Muscle of arm (tissue), 1 donor: ENCODE measurements at regions not wholly inside any gene's neighbourhood (a gene's known extent, or its start where the extent isn't known, plus 50 kb on each side); places are given as distances from the start of the nearest gene placed in this dataset.

Experiments used
- DNase-seq: peaks from one replicate; pipeline ENCODE4 v3.0.0-alpha.2; 2013

DNA sequence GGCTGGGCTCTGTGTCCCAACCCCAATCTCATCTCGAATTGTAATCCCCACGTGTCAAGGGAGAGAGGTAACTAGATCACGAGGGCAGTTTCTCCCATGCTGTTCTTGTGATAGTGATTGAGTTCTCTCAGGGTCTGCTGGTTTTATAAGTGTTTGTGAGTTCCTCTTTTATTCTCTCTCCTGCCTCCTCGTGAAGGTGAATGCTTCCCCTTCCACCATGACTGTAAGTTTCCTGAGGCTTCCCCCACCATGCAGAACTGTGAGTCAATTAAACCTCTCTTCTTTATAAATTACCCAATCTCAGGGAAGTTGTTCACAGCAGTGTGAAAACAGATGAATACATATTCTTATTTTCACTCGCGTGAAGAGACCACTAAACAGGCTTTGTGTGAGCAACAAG lies 148.2 kb downstream of the TMEM30B start:
- no peak for DNase-seq

DNA sequence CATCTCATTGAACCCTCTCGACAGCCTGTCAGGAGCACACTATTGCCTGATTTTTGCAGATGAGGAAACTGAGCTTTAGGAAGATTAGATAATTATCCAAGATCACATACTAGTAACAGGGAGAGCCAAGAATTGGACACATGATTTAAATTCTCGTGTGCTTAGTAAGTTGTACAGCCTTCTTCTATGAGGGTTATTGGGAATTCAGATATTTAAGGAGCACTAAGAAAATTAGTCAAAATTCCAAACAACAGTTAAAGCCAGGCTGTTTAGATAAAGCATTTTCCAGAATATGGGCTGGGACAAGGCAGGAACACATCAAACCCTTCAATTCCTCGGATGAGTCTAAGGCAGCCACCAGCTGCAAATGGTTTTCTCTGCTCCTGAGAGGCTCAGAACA lies 148.8 kb downstream of the TMEM30B start:
- no peak for DNase-seq

DNA sequence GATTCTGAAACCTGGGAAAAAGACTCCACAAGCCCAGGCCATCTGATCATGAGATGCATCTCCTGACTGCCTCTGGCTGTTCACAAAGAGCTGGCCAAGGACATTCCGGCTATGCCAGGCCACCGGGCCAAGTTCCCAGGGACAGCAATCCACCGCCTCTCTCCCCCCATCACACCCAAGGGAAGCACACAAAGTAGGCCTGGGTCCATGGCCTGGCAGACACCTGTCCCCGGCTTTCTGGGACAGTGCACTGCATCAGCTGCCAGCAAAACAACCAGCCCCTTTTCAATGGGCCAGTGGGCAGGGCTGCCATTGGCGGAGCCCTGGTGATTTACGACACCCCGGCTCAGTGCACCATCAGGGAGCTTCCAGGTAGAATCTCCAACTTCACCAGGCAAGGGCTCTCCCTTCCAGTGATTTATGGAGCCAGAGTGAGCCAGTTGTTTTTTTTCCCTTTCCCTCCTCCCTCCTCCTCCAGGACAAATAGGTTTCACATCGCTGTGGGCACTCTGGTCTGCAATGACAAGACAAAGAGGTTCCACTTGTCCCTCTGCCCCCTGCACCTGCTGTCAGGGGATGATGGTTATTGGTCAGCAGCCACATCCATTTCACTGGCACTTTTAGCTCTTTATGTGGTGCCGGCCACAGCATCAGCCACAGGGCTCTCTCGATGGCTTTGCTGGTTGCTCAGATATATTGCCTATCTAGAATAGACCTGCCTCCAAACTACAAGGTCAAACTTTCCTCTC lies 149.6 kb downstream of the SLC38A6 start:
- no peak for DNase-seq

DNA sequence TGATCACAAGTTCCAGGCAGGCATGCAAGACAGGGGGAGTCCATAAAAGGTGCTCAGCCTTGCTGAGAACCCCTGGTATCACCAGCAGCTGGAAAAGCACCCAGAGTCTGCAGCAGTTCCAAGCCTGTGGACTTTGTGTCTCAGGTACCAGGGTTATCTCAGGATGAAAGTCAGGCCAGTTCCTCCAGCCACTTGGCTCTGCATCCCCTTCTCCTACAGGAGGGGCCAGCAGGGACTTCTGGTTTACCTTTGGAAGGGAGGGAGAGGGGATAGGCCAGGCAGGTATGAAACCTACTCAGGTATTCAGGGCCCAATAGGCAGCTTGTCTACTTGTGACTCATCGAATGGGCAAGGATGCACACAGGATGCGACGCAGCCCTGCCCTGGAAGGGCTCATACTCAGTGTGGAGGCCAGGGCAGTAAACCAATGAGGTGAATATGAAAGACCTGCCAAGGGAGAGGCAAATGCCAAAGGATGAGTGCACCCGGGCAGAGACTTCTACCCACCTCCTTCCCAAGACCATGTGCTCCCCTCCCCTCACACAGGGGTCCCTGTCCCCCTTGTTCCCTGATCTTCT lies 148.2 kb downstream of the SLC38A6 start:
- no peak for DNase-seq

DNA sequence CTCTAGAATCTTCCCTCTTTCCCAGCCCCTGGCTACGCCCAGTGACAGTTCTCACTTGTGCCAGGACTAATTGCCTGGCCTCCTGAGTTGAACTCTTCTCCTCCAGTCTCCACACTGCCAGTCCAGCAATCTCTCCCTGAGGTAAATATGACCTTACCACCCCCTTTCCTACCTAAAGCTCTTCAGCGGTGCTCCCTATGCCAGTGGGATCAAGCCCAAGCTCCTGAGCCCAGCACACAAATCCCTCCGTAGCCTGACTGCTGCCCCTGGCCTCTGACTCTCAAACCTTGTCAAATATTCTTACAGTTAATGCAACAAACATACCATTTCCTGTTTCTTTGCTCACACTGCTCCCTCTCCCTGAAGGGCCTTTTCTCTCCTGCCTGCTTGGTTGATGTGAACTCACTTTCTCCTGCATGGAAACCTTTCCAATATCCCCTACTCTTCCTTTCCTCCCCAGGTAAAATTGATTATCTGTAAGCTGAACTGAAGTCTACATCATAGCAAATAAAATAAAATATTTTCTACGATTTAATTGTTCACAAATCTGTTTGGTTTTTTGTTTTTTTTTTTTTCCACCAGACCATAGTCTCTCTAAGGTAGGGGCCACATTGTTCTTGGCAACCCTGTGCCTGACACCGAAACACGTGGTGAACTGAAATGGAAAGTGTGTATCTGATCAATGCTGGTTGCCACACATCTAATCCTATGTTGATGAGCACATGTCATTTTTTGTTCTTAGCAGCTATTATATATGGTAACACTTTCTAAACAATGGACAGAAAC lies 147.5 kb downstream of the SLC38A6 start:
- DNase-seq: no peak

DNA sequence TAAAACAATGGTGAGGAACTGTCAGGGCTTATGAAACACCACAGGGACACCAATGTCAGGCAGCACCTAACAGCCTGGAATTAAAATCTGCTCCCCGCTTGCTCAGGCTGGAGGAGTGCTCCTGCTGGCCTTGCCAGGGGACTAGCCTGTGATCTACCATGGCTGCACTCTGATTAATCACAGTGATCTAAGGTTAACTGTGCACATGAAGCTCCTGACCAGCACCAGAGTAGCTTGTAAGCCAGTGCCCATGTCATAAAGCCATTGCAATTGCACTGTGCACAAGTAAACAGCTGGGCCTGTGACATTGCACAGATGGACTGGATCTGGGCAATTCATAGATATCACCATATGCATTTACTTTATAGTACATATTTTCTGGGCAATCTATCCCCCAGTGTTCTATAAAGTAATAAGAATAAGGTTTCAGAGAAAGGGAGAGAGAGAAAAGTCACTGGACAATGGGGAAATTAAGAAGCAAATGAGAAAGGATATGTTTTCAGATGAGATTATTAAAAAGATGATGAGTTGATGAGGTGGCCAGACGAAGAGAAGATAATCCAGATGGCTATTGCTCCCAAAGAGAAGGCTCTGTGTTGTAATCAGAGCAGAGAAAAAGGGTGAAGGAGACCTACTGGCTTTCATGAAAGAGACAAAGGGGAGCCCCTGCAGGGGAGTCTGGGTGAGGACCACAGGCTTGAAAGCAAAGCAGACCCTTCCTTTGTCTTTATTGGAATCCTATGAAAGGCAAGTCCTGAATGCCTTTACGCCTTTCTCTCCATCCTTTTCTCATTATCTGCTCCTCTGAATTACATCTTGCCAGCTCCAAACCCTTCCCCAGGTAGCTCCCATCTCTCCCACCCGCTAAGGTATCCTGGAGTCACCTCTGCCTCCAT lies 145.8 kb downstream of the SLC38A6 start:
- no peak for DNase-seq

DNA sequence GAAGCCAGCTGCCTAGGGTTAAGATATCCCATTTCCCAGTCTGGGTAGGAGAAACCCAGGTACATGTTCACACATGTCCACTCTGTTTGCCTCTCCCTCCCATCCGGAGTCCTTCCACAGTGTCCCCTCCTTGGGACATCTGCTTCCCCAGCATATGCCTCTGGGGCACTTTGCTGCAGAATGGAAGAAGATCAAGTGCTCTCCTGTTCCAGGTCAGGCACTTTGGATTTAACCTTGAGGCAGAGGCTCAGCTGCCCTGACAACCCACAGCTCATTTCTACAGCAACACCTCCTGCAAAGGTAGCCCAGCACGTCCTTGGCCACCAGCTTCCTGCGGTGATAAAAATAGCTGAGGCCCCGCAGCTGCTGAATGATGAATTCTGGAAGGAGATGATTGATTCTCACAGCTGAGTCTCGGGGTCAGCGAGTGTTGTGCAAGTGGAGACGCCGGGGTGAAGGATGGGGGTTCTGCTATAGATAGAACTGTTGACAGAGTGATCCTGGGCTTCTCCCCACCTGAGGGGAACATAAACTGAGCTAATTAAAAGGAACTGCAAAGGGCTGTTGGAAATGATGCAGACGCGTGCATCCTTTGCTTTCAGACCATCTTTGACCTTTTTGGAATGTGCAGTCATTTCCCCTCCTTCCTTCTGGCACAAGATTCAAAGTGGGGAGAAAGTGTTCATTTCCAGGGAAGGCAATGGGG lies 145.0 kb downstream of the SLC38A6 start:
- no peak for DNase-seq

DNA sequence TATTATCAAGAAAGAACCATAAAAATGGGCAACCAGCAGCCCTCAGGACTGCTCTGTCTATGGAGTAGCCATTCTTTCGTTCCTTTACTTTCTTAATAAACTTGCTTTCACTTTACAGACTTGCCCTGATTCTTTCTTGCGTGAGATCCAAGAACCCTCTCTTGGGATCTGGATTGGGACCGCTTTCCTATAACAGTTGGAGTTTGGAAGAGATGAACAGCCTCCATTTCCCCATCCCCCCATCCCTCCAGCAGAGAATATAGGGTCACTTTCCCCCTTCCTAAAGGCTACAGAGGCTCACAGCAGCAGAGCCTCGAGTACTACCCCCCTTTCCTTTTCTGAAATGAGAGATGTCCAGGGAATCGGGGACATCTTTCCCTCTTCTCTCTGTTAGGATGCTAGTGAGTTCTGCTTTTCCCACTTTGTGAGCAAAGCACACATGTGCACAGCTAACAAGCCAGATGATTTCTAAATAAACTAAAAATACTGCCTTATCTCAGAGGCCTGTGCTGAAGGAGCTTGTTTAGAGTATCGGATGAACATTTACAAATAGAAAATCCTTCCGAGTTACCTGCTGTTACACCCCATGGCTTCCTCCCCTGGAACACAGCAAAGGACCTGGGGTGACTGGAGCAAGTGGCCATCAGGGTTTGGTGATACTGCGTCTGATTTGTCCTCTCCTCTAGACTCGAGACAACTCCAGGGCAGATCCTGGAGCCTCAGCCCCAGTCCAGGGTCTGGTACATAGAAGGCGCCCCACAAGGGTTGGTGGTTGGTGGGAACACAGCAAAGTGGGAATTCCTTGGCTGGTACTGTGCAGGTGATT lies 144.2 kb downstream of the SLC38A6 start:
- no peak for DNase-seq

DNA sequence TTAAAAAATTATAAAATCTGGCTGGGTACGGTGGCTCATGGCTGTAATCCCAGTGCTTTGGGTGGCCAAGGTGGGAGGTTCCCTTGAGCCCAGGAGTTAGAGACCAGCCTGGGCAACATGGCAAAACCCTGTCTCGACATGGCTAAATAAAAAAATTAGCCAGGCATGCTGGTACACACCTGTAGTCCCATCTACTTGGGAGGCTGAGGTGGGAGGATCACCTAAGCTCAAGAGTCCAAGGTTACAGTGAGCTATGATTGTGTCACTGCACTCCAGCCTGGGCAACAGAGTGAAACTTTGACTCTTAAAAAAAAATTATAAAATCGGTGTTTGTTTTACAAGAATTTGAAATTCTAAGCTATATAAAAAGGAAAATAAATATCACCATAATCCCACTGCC lies 141.8 kb downstream of the SLC38A6 start:
- DNase-seq: no peak

DNA sequence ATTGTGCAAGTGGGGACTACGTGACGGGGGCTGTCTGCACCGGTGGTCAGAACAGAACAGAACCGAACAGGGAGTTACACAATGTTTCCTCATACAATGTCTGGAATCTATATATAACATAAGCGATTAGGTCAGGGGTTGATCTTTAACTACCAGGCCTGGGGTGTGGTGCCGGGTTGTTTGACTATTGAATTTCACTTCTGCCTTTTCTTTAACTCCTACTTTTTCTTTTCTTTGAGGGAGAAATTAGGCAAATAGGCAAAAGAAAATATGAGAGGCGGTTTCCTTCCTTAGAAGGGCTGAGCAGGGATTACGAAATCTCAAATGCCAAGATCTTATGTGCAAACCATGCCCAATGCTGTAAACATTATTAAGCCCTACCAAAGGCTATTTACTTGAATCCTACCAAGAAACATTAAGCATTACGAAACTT lies 140.3 kb downstream of the SLC38A6 start:
- DNase-seq: no peak

DNA sequence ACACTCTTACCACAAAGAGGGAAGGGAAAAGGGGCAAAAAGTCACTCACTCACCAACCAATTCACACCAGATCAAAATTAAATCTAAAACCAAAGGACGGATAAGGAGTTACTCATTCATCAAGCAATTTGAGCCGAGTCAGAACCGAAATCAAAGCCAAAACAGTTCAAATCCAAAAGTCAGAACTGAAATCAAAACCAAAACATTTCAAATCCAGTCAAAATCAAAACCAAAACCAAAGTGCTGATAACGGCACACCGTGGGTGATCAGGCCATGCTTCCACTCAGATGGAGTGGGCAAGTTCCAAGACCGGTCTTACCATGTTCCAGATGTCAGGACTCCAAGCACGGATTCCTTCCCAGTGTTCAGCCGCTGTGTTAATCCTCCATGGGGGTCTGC lies 139.5 kb downstream of the SLC38A6 start:
- no peak for DNase-seq

DNA sequence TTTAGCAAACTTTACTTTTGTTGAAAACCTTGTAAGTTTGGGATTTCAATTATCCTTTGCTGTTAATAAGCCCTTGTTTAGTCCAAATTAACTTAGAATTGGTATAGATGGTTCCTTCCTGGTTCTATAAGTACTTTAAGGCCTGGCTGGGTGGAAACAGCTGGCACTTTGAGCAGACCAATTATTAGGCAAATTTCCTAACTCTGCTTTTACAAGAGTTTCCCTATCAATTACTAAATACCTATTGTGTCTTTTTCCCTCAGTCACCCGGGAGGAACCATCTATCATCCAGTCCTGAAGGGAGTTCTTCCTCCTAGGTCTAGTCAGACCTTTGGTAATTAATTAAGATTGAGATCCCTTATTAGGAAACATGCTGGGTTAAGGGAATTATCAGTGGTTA lies 138.0 kb downstream of the SLC38A6 start:
- no peak for DNase-seq

DNA sequence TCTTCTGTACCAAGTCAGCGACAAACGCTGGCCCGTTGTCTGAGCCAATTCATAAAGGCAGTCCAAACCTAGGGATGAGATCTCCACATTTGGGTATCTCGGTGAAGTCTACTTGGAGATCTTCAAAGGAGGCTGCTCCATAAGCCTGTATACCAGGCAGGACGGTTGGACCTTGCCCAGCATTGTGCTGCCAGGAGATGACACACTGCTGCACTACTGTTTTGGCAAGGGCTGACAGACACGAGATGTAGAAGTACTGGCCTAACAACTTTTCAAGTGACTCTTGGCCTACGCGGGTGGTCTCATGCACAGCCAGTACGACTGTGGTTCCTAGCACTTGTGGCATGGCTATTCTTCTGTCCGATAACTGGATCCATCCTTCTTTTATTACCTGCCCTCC lies 135.3 kb downstream of the SLC38A6 start:
- no peak for DNase-seq

DNA sequence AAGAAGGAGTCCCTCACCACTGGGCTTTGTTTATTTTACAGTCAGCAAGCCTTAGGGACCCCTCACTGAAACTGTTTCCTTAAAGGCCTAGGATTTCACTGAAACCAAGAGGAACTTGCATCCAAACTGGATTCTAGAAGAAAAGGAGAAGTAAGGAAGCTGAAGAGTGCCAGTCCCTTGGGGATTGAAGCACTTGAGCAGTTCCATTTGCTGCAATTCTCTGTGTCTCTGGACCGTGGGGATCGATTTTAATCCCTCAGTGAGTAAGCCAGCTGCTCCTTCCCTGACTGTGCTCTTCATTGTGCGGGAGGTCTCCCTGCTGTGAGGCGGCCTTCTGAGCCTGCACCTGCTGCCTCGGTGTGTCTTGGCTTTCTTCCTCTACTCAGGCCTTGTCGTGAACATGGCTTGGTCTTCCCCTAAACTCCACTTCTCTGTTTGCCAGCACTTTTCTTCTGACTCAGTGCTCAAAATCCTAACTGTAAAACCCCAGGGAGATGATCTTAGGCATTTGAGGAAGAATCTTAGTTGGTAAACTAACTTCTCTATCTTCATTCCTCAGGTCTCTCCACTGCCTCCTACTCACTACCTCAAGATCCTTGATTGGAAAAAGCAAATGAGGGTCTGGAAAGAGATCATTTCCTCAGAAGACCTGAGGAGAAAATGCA lies 132.6 kb downstream of the SLC38A6 start:
- DNase-seq: no peak

DNA sequence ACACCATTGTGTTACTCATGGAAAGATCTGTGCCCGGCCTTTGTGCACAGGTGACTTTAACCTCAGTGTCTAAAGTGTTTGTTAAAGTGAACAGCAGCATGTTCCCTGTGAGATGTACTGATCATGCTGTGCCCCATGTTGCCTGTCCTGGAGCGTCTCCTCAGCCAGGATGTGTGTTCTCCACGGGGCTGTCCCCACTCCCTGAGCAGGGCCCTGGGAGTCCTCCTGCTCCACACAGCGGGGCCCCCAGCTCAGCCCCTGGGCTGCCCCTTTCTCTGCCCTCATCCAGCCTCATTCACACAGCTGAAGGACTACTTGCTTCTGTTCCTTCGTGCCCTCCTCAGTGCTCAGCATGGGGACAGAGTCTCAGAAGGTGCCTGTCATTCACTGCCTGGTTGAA lies 131.5 kb downstream of the SLC38A6 start:
- DNase-seq: no peak

DNA sequence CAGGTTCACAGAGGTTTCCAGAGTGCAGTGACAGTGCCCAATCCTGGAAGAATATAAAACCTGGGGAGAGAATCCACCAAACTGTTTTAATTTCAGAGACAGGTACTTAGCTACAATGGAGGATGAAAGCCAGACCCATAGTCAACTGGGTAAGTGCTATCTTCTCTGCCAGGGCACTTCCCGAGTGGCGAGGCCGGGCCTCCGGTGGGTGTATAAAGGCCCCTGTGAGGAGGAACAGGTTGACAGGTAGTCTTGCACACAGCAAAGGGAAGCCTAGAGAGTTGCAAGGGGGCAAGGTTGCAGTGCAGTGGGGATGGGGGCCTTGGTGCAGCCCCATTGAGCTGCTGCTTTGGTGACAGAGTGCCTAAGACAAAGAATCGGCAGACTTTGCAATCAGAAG lies 130.7 kb downstream of the SLC38A6 start:
- no peak for DNase-seq

DNA sequence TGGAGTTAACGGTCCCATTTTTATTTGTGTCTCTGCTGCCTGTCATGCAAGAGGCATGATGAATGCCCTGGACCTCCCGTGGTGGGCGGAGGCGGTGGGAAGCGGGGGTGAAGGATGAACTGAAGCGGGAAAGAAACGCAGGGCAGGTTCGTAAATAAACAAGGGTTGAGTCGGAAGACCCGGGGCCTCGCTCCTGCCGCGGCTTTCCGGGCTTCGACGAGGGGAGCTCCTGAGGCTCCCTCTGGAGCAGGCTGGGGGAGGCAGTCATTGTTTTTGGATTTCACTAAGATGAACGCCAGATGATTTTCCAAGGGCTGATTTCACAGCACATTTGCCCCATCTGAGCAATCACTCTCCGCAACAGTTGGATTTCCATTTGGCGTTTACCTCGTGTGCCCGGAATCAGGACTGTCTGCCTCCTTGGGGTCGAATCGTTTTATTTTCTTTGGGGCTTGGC lies 130.2 kb downstream of the SLC38A6 start:
- no peak for DNase-seq

DNA sequence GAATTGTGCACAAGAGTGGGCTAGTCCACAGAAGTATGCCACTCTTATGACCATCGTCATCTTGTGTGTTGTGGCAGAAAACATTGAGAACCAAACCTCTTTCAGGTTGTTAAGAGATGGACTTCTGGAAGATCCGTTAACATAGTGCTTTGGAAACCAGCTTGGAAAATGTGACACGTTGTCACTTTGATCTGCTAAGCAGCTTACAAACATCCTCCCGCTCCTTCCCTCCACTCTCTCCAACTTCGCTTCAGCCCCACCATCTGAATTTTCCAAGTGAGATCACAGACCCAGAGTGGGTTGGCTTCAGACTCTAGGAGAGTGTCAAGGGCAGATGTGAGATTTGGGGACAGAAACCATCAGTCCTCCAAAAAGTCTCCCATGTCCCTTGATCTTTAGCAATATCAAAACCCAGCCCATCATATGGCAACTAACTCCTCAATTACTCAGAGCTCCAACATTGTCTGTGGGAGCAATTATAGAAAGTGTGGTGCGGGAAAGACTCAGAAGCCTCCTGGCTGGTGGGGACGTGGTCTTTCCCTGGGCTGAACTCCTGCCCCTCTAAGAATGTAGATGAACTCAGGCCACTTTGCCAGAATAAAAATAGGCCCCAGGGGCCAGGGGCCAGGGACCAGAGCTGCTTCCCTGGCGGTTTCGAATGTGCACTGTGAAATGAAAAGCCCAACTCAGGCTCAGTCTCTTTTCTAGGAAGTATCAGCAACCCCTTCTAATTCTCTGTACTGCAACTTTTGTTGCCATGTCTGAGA lies 129.5 kb downstream of the SLC38A6 start:
- DNase-seq: peak; percentile 84

DNA sequence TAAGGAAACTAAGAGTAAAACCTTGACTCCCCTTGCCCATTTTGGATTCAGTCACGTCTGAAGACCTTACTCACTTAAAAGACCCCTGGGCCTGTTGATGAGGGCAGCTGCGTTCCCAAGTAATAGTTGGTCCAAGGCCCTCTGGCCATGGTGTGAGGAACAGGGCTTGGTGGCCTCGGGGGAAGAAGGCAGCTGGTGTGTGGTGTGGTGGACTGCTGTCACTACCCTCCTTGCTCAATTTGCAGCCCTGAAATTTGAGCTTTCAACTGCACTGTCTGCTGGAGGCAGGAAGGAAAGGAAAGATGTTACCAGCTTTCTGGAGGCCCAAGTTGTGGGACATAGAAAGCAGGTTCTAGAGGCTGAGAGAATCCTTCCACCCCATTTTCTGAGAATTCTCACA lies 128.2 kb downstream of the SLC38A6 start:
- DNase-seq: no peak
